Glomerular endothelial cell (primary cell): ENCODE measurements at regions not wholly inside any gene's neighbourhood (a gene's known extent, or its start where the extent isn't known, plus 50 kb on each side); places are given as distances from the start of the nearest gene placed in this dataset.

Source experiments
- DNase-seq: peaks from one replicate; pipeline ENCODE4 v3.0.0-alpha.2; 2011; ENCODE audit warnings: low read depth, low spot score; ENCODE audit errors: extremely low read depth

GRCh38 chr12:40615590-40615989, 76.6 kb upstream of the CNTN1 start:
- no peak for DNase-seq

GRCh38 chr12:40616383-40616915, 75.8 kb upstream of the CNTN1 start:
- DNase-seq = no peak

GRCh38 chr12:40618636-40619035, 73.6 kb upstream of the CNTN1 start:
- DNase-seq = no peak

- no peak for DNase-seq
Measured at GRCh38 chr12:40620564-40621019, 71.6 kb upstream of the CNTN1 start.

- peak; percentile 2 for DNase-seq
Measured at GRCh38 chr12:40622246-40622838, 69.9 kb upstream of the CNTN1 start.

GRCh38 chr12:40632171-40632570, 60.1 kb upstream of the CNTN1 start:
- DNase-seq = no peak

GRCh38 chr12:40632933-40633332, 59.3 kb upstream of the CNTN1 start:
- no peak for DNase-seq

GRCh38 chr12:40634517-40635131, 57.6 kb upstream of the CNTN1 start:
- no peak for DNase-seq

GRCh38 chr12:40635141-40635731, 57.0 kb upstream of the CNTN1 start:
- no peak for DNase-seq
